ENCODE measurements at regions not wholly inside any gene's neighbourhood (a gene's known extent, or its start where the extent isn't known, plus 50 kb on each side); places are given as distances from the start of the nearest gene placed in this dataset.

- TF ChIP-seq CTCF (conservative IDR thresholded peaks at IDR 0.05; ENCODE audit: low read length) (no peak), EZH2phosphoT487 (IDR thresholded peaks at IDR 0.05; ENCODE audit: borderline replicate concordance, low read depth, low read length) (no peak)
Observed at GRCh38 chr1:55578646-55579045, 363.5 kb upstream of the USP24 start.
